KMS-11 (cell line): ENCODE measurements at regions not wholly inside any gene's neighbourhood (a gene's known extent, or its start where the extent isn't known, plus 50 kb on each side); places are given as distances from the start of the nearest gene placed in this dataset.

Source experiments
- H2AFZ ChIP-seq: fragments of 200-600 bp; sonication (generic); 2 replicates; pipeline ENCODE4 v1.6.1; 2016; ENCODE audit warnings: antibody characterized with exemption, mixed run types, low read depth
- H3K27ac ChIP-seq: fragments of 200-600 bp; sonication (generic); 2 replicates; pipeline ENCODE4 v1.6.1; 2016; ENCODE audit warnings: mild to moderate bottlenecking, mixed run types
- H3K27me3 ChIP-seq: fragments of 200-600 bp; sonication (generic); 2 replicates; pipeline ENCODE4 v1.6.1; 2017; ENCODE audit warnings: mild to moderate bottlenecking, low read depth, mixed run types, moderate library complexity; ENCODE audit not compliant: insufficient read depth
- H3K36me3 ChIP-seq: fragments of 200-600 bp; sonication (generic); 2 replicates; pipeline ENCODE4 v1.6.1; 2017; ENCODE audit warnings: mild to moderate bottlenecking, mixed run types; ENCODE audit not compliant: insufficient read depth
- H3K4me1 ChIP-seq: fragments of 200-600 bp; sonication (generic); 2 replicates; pipeline ENCODE4 v1.6.1; 2016; ENCODE audit warnings: mild to moderate bottlenecking, low read depth, mixed run types; ENCODE audit not compliant: poor library complexity, severe bottlenecking
- H3K4me2 ChIP-seq: fragments of 200-600 bp; sonication (generic); 2 replicates; pipeline ENCODE4 v1.7.0; 2016; ENCODE audit warnings: mild to moderate bottlenecking, mixed run types
- H3K4me3 ChIP-seq: fragments of 200-600 bp; sonication (generic); IDR thresholded peaks from 2 replicates; pipeline ENCODE4 v1.6.1; 2017; ENCODE audit warnings: low read depth, low read length, mixed read lengths; ENCODE audit not compliant: insufficient read depth
- H3K79me2 ChIP-seq: fragments of 200-600 bp; sonication (generic); 2 replicates; pipeline ENCODE4 v1.6.1; 2016; ENCODE audit warnings: low read depth, mixed run types; ENCODE audit not compliant: insufficient read depth
- H3K9ac ChIP-seq: fragments of 200-600 bp; sonication (generic); 2 replicates; pipeline ENCODE4 v1.6.1; 2016; ENCODE audit warnings: mild to moderate bottlenecking, mixed run types
- H4K20me1 ChIP-seq: fragments of 200-600 bp; sonication (generic); 2 replicates; pipeline ENCODE4 v1.6.1; 2016; ENCODE audit warnings: mild to moderate bottlenecking, mixed run types; ENCODE audit not compliant: insufficient read depth
- CTCF ChIP-seq: fragments of 200-600 bp; sonication (generic); conservative IDR thresholded peaks from 2 replicates; pipeline ENCODE4 v1.6.1; 2017; ENCODE audit warnings: low read depth, mild to moderate bottlenecking, antibody characterized with exemption, low read length, moderate library complexity, mixed read lengths

DNA sequence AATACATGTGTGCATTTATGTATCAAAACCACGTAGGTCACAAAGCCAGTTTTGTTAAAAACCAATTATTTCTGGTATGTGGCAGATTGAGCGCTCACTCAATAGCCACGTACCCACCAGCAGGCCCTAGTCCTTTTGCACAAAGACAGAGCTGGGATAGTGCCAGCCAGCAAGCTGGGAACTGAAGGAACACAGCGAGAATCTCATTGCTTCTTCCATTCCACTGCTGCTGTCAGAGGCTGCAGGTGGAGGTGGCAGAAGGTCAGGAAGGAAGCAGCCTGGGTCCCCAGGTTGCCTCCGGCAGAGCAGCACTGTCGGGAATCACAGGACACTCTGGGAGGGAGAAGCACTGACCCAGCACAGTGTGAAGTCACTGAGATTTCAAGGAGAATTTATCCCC lies 385.5 kb upstream of the PFKP start:
- Histone ChIP-seq H3K79me2 (no peaks in the 10 kb centered on the region), H3K27ac (no peak overlapping the region), H3K4me3 (no peak overlapping the region), H3K9ac (no peak overlapping the region), H4K20me1 (no peaks in the 10 kb centered on the region), H3K4me1 (no peaks in the 10 kb centered on the region), H3K4me2 (no peak overlapping the region), H2AFZ (no peak overlapping the region), H3K27me3 (no peaks in the 10 kb centered on the region), H3K36me3 (no peaks in the 10 kb centered on the region)
- no peak for TF ChIP-seq CTCF

GRCh38 chr10:2680821-2681220 lies 386.5 kb upstream of the PFKP start:
- H3K4me3 ChIP-seq, result no peak overlapping the region

DNA sequence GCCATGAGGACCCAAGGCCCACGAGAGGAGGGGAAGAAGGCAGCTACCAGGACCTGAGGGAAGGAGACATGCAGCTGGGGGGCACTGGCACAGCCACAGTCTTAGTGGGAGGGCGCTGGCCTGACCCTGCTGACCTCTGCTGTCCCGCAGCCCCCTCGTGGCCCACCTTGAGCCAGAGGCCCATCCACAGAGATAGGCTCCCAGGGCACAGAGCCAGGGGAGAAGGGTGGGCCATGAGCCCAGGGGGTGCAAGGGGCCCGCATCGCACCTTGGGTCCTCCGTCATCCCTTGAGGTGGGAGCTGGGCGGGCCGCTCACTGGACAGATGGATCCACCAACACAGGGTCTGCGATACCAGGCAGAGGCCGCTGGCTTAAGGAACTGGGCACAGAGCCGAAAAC lies 387.7 kb upstream of the PFKP start:
- H3K4me3 ChIP-seq, result no peak overlapping the region
- H3K79me2 ChIP-seq, result no peaks in the 10 kb centered on the region
- TF ChIP-seq CTCF, result no peak
- no peaks in the 10 kb centered on the region for H3K4me1 ChIP-seq
- H3K4me2 ChIP-seq, result no peak overlapping the region
- no peaks in the 10 kb centered on the region for H4K20me1 ChIP-seq
- no peak overlapping the region for H3K27ac ChIP-seq
- H3K36me3 ChIP-seq, result no peaks in the 10 kb centered on the region
- no peak overlapping the region for H3K9ac ChIP-seq
- H2AFZ ChIP-seq, result no peak overlapping the region
- H3K27me3 ChIP-seq, result no peaks in the 10 kb centered on the region

More at GRCh38 chr10:2680821-2681220, 386.5 kb upstream of the PFKP start:
- no peak overlapping the region for H3K27ac ChIP-seq
- no peak overlapping the region for H3K4me2 ChIP-seq
- no peak overlapping the region for H2AFZ ChIP-seq
- no peak for TF ChIP-seq CTCF
- no peaks in the 10 kb centered on the region for H3K36me3 ChIP-seq
- no peaks in the 10 kb centered on the region for H3K4me1 ChIP-seq
- H3K79me2 ChIP-seq, result no peaks in the 10 kb centered on the region
- no peaks in the 10 kb centered on the region for H3K27me3 ChIP-seq
- H4K20me1 ChIP-seq, result no peaks in the 10 kb centered on the region
- no peak overlapping the region for H3K9ac ChIP-seq

- Histone ChIP-seq H3K27ac (no peak overlapping the region), H3K36me3 (no peaks in the 10 kb centered on the region), H4K20me1 (no peaks in the 10 kb centered on the region), H3K79me2 (no peaks in the 10 kb centered on the region), H3K9ac (no peak overlapping the region), H3K4me3 (no peak overlapping the region), H3K27me3 (no peaks in the 10 kb centered on the region), H3K4me2 (no peak overlapping the region), H3K4me1 (no peaks in the 10 kb centered on the region), H2AFZ (no peak overlapping the region)
- no peak for TF ChIP-seq CTCF
Observed at GRCh38 chr10:2676455-2676854, 390.9 kb upstream of the PFKP start.
